GM12878 (cell line): ENCODE measurements at regions not wholly inside any gene's neighbourhood (a gene's known extent, or its start where the extent isn't known, plus 50 kb on each side); places are given as distances from the start of the nearest gene placed in this dataset.

Experiments used
- CEBPB ChIP-seq, 2 experiments: fragments of 150-350 bp in 1 of 2; IDR thresholded peaks; 2 replicates each; pipeline ENCODE4 v1.6.1; 2012 to 2014; ENCODE audit warnings: low read depth in 2 of 2, low read length in 2 of 2, borderline replicate concordance in 1 of 2, inconsistent platforms in 1 of 2
- GABPA ChIP-seq: IDR thresholded peaks from 2 replicates; pipeline ENCODE4 v1.6.1; 2014; ENCODE audit warnings: antibody characterized with exemption, low read depth, mild to moderate bottlenecking, inconsistent platforms
- PAX8 ChIP-seq: fragments of 450-650 bp; IDR thresholded peaks from 2 replicates; pipeline ENCODE4 v1.6.1; 2017; ENCODE audit warnings: mild to moderate bottlenecking, moderate library complexity
- POLR2A ChIP-seq: IDR thresholded peaks from 2 replicates; pipeline ENCODE4 v1.6.1; 2011; ENCODE audit warnings: low read depth, mild to moderate bottlenecking, low read length
- POLR2AphosphoS5 ChIP-seq: IDR thresholded peaks from 2 replicates; pipeline ENCODE4 v1.6.1; 2011; ENCODE audit warnings: mild to moderate bottlenecking, low read length, inconsistent platforms
- ZBED1 ChIP-seq: IDR thresholded peaks from 2 replicates; pipeline ENCODE4 v1.6.1; 2016; ENCODE audit warnings: borderline replicate concordance
- TF ChIP-seq, protein P1 (sequence below), 3 experiments: IDR thresholded peaks in 2 of 3; conservative IDR thresholded peaks in 1 of 3; 2 replicates each; pipeline ENCODE4 v1.5.1; 2011; ENCODE audit warnings: low read depth in 3 of 3, low read length in 3 of 3, mild to moderate bottlenecking in 3 of 3, control low read depth in 2 of 3, moderate library complexity in 2 of 3, inconsistent platforms in 1 of 3, mixed read lengths in 1 of 3; ENCODE audit not compliant: control insufficient read depth in 2 of 3, insufficient read depth in 1 of 3; ENCODE audit errors: extremely low read depth in 1 of 3
- TF ChIP-seq, protein P2 (sequence below): IDR thresholded peaks from 2 replicates; pipeline ENCODE4 v1.6.1; 2011; ENCODE audit warnings: mild to moderate bottlenecking, low read depth, low read length, moderate library complexity; ENCODE audit not compliant: insufficient replicate concordance

DNA sequence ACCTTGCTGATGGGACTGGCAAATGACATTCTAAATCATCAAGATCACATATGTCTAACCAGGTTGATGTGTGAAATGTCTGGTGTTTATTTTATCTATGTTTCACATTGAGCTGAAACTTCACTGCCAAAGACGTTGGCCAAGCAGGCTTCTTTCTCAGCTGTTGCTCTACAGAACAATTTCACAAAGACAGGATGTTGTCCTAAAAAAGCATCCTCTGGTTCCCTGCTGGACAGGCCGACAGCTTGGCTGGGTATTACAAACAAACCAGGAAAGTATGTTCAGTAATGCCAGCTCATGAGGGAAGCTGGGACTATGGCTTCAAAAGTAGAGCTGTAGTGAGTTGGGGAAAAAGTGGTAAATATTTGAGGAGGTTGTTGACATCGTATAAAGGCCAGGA lies 179.4 kb downstream of the FAM43A start:
- TF ChIP-seq, protein P1, sequence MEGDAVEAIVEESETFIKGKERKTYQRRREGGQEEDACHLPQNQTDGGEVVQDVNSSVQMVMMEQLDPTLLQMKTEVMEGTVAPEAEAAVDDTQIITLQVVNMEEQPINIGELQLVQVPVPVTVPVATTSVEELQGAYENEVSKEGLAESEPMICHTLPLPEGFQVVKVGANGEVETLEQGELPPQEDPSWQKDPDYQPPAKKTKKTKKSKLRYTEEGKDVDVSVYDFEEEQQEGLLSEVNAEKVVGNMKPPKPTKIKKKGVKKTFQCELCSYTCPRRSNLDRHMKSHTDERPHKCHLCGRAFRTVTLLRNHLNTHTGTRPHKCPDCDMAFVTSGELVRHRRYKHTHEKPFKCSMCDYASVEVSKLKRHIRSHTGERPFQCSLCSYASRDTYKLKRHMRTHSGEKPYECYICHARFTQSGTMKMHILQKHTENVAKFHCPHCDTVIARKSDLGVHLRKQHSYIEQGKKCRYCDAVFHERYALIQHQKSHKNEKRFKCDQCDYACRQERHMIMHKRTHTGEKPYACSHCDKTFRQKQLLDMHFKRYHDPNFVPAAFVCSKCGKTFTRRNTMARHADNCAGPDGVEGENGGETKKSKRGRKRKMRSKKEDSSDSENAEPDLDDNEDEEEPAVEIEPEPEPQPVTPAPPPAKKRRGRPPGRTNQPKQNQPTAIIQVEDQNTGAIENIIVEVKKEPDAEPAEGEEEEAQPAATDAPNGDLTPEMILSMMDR (IDR thresholded peaks at IDR 0.05 in 2 of 3, conservative IDR thresholded peaks at IDR 0.05 in 1 of 3; ENCODE audit: control insufficient read depth in 2 of 3, extremely low read depth in 1 of 3, insufficient read depth in 1 of 3, low read depth in 3 of 3, low read length in 3 of 3) = no peak
- TF ChIP-seq PAX8 (no peak), POLR2AphosphoS5 (no peak), ZBED1 (no peak), POLR2A (no peak), GABPA (no peak), CEBPB (IDR thresholded peaks at IDR 0.05; ENCODE audit: borderline replicate concordance in 1 of 2, low read depth in 2 of 2, low read length in 2 of 2) (no peak)
- TF ChIP-seq, protein P2, sequence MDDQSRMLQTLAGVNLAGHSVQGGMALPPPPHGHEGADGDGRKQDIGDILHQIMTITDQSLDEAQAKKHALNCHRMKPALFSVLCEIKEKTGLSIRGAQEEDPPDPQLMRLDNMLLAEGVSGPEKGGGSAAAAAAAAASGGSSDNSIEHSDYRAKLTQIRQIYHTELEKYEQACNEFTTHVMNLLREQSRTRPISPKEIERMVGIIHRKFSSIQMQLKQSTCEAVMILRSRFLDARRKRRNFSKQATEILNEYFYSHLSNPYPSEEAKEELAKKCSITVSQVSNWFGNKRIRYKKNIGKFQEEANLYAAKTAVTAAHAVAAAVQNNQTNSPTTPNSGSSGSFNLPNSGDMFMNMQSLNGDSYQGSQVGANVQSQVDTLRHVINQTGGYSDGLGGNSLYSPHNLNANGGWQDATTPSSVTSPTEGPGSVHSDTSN = no peak
